ENCODE measurements at regions not wholly inside any gene's neighbourhood (a gene's known extent, or its start where the extent isn't known, plus 50 kb on each side); places are given as distances from the start of the nearest gene placed in this dataset.

DNA sequence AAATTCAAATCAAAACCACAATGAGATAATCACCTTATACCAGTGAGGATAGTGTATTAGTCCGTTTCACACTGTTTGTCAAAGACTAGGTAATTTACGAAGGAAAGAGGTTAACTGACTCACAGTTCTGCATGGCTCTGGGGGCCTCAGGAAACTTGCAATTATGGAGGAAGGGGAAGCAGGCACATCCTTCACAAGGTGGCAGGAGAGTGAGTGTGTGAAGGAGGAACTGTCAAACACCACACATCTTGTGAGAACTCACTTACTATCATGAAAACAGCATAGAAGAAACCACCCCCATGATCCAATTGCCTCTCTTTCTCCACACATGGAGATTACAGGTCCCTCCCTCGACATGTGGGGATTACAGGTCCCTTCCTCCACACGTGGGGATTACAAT, 54.7 kb upstream of the TRPC5 start:
- no peak for DNase-seq (ENCODE audit: low spot score)

All from kidney tubule cell (primary cell).